ENCODE measurements at regions not wholly inside any gene's neighbourhood (a gene's known extent, or its start where the extent isn't known, plus 50 kb on each side); places are given as distances from the start of the nearest gene placed in this dataset.

DNA sequence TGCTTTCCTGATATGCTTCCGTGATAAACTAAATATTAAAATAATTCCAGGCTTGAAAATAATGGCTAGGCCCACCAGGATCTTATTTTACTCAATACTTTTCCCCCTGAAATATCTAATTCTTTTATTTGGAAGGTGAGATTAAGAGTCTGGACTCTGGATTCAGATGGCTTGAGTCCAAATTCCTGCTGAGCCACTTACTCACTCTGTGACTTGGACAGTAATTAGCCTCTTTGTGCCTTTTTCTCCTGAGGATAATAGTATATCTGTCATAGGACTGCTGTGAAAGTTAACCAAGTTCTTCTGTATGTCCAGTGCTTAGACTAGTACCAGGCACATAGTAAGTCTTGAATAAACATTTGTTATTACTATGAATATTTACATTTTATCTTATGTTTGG lies 127.3 kb upstream of the ERBB4 start:
- Histone ChIP-seq H3K4me1 (ENCODE audit: insufficient read depth, low read length) (no peaks in the 10 kb centered on the region), H3K4me3 (ENCODE audit: insufficient read depth, low read length) (no peak overlapping the region), H3K27me3 (ENCODE audit: insufficient read depth, low read length) (no peaks in the 10 kb centered on the region), H3K36me3 (ENCODE audit: insufficient read depth, low read length) (no peaks in the 10 kb centered on the region), H2AFZ (ENCODE audit: low read length) (no peak overlapping the region), H3K79me2 (ENCODE audit: insufficient read depth, low read length) (no peaks in the 10 kb centered on the region), H3K27ac (ENCODE audit: low read depth, low read length) (no peak overlapping the region), H3K4me2 (ENCODE audit: insufficient read depth, low read length) (no peak overlapping the region), H3K9me3 (ENCODE audit: low read depth, low read length) (no peaks in the 10 kb centered on the region), H4K20me1 (ENCODE audit: insufficient read depth, low read length) (no peaks in the 10 kb centered on the region)
- no peak for DNase-seq (ENCODE audit: insufficient read length, low spot score, missing footprints)
- TF ChIP-seq, protein P1, sequence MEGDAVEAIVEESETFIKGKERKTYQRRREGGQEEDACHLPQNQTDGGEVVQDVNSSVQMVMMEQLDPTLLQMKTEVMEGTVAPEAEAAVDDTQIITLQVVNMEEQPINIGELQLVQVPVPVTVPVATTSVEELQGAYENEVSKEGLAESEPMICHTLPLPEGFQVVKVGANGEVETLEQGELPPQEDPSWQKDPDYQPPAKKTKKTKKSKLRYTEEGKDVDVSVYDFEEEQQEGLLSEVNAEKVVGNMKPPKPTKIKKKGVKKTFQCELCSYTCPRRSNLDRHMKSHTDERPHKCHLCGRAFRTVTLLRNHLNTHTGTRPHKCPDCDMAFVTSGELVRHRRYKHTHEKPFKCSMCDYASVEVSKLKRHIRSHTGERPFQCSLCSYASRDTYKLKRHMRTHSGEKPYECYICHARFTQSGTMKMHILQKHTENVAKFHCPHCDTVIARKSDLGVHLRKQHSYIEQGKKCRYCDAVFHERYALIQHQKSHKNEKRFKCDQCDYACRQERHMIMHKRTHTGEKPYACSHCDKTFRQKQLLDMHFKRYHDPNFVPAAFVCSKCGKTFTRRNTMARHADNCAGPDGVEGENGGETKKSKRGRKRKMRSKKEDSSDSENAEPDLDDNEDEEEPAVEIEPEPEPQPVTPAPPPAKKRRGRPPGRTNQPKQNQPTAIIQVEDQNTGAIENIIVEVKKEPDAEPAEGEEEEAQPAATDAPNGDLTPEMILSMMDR (IDR thresholded peaks at IDR 0.05; ENCODE audit: extremely low read depth, low read depth, low read length): no peak

DNA sequence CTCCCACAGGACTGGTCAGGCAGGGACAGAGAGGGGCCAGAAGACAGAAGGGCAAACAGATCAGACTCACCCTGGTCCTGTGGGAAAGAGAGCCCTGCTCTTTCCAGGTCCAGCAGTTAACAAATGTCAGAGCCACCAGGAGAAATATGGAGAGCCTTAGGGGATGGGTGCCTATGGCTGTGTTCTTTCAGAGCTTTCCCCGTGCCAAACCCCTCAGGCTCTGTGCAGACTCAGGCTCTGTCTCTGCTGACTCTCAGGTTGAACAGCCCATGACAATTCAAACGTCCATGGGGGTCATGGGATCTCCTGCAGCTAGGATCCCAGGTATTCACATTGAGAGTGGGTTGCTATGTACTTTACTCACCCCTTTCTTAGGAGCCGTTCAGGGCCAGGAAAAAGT lies 120.8 kb upstream of the ERBB4 start:
- TF ChIP-seq, protein P1 (IDR thresholded peaks at IDR 0.05; ENCODE audit: extremely low read depth, low read depth, low read length): no peak
- DNase-seq (ENCODE audit: insufficient read length, low spot score, missing footprints): no peak
- Histone ChIP-seq H3K4me1 (ENCODE audit: insufficient read depth, low read length) (no peaks in the 10 kb centered on the region), H3K79me2 (ENCODE audit: insufficient read depth, low read length) (no peaks in the 10 kb centered on the region), H3K27ac (ENCODE audit: low read depth, low read length) (no peak overlapping the region), H3K9me3 (ENCODE audit: low read depth, low read length) (no peaks in the 10 kb centered on the region), H3K36me3 (ENCODE audit: insufficient read depth, low read length) (no peaks in the 10 kb centered on the region), H3K4me2 (ENCODE audit: insufficient read depth, low read length) (no peak overlapping the region), H3K27me3 (ENCODE audit: insufficient read depth, low read length) (no peaks in the 10 kb centered on the region), H3K4me3 (ENCODE audit: insufficient read depth, low read length) (no peak overlapping the region), H4K20me1 (ENCODE audit: insufficient read depth, low read length) (no peaks in the 10 kb centered on the region), H2AFZ (ENCODE audit: low read length) (no peak overlapping the region)

DNA sequence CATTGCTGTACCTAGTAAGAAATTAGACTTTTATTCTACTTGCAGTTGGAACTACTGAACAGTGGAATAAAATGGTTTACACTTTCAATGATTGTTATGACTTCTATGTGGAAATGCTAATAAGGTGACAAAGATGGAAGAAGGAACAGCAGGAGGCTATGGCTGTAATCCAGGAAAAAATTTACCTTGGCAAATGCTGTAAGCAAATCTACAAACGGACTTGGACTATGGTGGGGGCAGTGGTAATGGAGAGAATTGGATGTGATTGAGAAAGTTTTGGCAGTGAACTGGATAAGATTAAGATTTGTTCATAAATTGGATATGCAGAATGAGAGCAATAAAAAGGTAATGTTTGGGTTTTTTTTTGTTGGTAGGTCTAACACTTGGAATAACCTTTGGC lies 111.0 kb upstream of the ERBB4 start:
- no peaks in the 10 kb centered on the region for H4K20me1 ChIP-seq (ENCODE audit: insufficient read depth, low read length)
- no peak overlapping the region for H3K4me2 ChIP-seq (ENCODE audit: insufficient read depth, low read length)
- no peaks in the 10 kb centered on the region for H3K36me3 ChIP-seq (ENCODE audit: insufficient read depth, low read length)
- no peak overlapping the region for H3K27ac ChIP-seq (ENCODE audit: low read depth, low read length)
- no peak overlapping the region for H2AFZ ChIP-seq (ENCODE audit: low read length)
- no peaks in the 10 kb centered on the region for H3K9me3 ChIP-seq (ENCODE audit: low read depth, low read length)
- no peaks in the 10 kb centered on the region for H3K79me2 ChIP-seq (ENCODE audit: insufficient read depth, low read length)
- H3K4me3 ChIP-seq (ENCODE audit: insufficient read depth, low read length): no peak overlapping the region
- TF ChIP-seq, protein P1 (IDR thresholded peaks at IDR 0.05; ENCODE audit: extremely low read depth, low read depth, low read length): no peak
- peaks cover under 1% of the 10 kb centered on the region for H3K27me3 ChIP-seq (ENCODE audit: insufficient read depth, low read length)
- no peak for DNase-seq (ENCODE audit: insufficient read length, low spot score, missing footprints)
- peaks cover 11% of the 10 kb centered on the region for H3K4me1 ChIP-seq (ENCODE audit: insufficient read depth, low read length)

DNA sequence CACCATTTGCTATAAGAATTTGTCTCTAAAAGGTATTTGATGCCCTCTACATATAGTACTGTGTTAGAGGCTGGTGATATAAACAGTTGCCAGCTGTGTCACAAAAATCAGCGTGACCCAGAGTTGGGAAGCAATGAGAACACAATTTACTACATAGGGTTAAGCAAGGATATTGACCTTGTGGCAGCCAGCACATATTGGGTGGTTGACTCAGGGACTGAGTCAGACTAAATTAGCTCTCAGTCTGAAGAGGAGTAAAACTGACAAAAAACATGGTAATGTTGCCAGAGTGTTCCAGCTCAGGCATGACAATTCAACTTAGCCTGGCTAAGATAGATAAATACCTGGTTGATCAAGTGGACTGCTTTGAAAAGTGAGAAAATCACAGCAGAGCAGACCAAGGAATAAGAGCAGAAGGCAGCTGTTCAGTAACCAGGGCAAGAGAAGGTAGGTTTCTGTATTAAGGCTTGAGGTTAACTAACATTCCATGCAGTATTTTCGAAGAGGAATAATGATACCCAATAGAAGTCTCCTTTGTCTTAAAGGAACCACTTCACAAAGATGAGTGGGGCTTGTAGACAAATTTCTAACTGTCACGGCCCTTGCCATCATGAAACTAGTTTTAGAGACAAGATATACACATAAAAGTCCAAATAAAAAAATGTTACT lies 108.2 kb upstream of the ERBB4 start:
- H3K36me3 ChIP-seq (ENCODE audit: insufficient read depth, low read length): no peaks in the 10 kb centered on the region
- H3K79me2 ChIP-seq (ENCODE audit: insufficient read depth, low read length): no peaks in the 10 kb centered on the region
- no peaks in the 10 kb centered on the region for H3K9me3 ChIP-seq (ENCODE audit: low read depth, low read length)
- TF ChIP-seq, protein P1 (IDR thresholded peaks at IDR 0.05; ENCODE audit: extremely low read depth, low read depth, low read length): no peak
- peaks cover 3% of the 10 kb centered on the region for H3K27me3 ChIP-seq (ENCODE audit: insufficient read depth, low read length)
- no peak overlapping the region for H2AFZ ChIP-seq (ENCODE audit: low read length)
- DNase-seq (ENCODE audit: insufficient read length, low spot score, missing footprints): peak; percentile 65
- no peak overlapping the region for H3K27ac ChIP-seq (ENCODE audit: low read depth, low read length)
- peak overlapping the region; percentile 43 for H3K4me2 ChIP-seq (ENCODE audit: insufficient read depth, low read length)
- no peaks in the 10 kb centered on the region for H4K20me1 ChIP-seq (ENCODE audit: insufficient read depth, low read length)
- H3K4me3 ChIP-seq (ENCODE audit: insufficient read depth, low read length): no peak overlapping the region
- peaks cover 11% of the 10 kb centered on the region for H3K4me1 ChIP-seq (ENCODE audit: insufficient read depth, low read length)

All from osteoblast (primary cell).